Endothelial cell of hepatic sinusoid (primary cell): ENCODE measurements at regions not wholly inside any gene's neighbourhood (a gene's known extent, or its start where the extent isn't known, plus 50 kb on each side); places are given as distances from the start of the nearest gene placed in this dataset.

ENCODE experiments used
- in situ Hi-C: cut with HindIII; loops from 2 replicates; pipeline ENCODE4 v1.10.0; 2017; ENCODE audit warnings: low sequenced_read_pairs

DNA sequence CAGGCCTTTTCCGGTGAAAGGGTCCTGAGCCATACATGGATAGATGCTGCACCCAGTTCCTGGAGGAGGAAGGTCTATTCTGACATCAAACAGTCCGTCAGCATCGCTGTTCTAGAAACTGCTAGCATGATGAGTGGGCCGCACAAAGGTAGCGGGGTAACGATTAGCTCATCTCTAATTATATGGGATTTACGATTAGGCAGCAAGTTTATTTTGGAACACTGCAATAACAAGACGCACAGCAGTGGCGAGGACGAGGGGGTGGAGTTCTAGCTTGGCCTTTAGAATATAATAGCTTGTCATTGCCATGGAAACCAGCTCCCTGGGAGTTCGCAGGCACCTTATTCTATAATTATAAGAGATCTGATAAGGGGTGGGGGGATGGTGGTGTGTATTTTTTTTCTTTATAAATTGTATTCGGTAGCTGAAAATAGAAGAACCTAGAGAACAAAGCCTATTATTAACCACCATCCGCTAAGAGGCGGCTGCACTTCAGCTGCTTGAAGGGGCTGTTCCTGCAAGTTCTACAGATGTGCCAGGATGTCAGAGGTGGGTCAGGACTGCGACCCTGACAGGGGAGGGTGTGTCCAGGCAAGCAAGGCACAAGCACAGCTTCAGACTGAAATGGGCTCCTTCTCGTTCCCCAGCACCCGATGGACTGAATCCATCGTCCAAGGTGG, 311.0 kb downstream of the AGTPBP1 start:
- in situ Hi-C loops = no loop called here

DNA sequence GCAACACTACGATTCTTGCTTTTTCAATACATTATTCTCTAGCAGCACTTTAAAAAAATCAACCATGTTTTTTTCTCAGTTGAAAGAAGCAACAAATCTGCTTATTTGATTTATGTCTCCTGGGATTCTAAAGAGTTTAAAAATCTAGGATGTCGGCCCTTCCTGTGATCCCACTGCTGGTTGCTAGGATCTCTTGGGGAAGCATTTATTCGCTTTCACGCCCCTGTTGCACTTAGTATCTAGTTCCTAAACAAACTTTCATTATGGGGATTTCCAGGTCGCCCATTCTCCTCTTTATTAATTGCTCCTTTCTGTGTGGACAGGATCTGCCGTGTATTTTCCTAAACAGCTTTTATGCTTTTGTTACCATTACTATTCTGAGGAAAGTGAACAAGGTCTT, 313.5 kb downstream of the AGTPBP1 start:
- in situ Hi-C loops = no loop called here

DNA sequence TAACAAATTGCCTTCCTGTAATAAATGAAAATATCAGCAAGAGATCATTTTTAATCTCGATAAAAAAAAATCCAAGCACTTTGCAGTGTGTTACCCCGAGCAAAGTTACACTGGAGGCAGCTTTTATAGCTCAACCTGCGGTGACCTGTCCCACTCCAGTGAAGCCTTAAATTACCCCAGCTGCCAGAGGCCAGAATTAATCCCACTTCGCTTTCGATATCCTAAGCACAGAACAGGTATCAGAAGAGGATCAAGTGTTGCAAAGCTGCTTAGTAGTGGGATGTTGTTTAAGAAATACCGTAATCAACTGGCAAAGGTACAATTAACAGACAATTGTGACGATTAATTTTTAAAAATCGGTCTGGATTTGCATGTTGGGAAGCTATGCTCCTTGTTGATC, 314.0 kb downstream of the AGTPBP1 start:
- in situ Hi-C loops = no loop called here

DNA sequence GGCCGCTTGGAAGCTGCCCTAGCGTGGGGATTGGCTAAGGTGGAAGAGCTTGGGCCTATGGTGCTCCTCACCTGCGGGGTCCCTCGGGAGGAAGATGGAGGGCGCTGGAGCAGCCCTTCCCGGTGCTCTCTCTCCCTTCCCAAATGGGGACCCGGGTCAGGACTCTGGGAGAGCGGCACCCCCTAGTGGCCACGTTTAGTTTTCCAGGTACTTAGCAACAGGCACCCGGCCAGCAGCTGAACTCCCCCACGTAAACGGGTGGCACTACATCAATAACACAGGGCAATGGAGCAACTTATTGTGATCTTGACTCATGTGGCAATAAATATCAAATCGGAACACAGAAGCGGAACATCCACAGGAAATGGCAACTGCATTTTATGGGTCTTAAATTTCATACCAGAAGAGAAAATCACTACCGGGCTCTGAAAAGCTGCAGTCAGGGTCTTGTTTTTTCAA, 316.6 kb downstream of the AGTPBP1 start:
- in situ Hi-C loops = no loop called here

DNA sequence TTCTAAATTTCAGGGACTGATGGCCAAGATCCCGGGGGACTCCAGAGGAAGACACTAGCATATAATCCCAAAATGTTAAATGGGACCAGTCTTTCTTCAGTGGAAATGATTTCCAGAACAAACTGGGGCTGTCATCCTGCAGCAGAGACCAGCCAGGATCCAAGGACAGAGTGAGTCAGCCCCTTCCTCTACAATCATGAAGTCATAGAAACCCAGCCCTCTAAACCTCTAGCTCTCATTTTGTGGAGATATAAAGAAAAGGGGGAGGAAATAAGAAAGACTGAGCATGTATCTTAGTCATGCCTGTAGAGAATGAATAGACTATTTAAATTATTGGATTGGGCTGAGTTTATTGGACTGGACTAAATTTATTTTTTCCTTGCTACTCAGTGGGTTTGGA, 318.3 kb downstream of the AGTPBP1 start:
- in situ Hi-C loops = no loop called here

DNA sequence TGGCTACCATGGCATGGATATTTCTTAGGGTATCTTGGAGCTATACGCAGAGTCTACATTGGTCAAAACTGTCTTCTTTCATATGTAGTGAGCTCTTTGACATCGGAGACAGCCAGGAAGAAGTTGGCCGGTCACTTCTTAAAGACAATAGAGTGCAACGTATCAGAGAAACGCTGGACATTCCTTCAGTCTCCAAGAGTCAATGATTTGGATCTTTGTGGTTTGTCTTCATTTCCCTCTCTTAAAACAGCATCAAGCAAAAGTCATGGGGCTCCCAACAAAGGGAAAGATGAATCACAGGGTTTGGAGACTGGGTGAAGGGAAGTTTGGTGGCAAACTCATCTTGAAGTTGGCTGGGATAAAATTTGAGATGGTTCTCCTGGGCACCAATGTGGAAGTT, 320.1 kb downstream of the AGTPBP1 start:
- in situ Hi-C loops = no loop called here

DNA sequence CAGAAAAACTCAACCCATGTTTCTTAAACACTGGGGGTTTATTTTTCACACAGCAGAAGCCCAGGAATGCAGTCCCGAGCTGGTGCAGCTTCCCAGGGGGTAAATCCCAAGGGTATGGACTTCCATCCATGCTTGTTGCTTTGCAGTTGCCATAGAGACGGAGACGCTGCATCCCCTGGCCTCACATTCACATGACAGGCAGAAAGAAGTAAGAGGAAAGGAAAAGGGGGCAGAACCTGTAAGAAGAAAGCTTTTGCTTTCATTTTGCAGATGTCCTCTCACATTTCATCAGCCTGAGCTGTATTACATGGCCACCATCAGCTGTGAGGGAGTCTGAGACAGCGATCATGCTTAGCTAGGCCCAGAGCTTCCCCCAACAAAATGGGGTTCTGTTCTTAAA, 321.0 kb downstream of the AGTPBP1 start:
- in situ Hi-C loops = no loop called here

DNA sequence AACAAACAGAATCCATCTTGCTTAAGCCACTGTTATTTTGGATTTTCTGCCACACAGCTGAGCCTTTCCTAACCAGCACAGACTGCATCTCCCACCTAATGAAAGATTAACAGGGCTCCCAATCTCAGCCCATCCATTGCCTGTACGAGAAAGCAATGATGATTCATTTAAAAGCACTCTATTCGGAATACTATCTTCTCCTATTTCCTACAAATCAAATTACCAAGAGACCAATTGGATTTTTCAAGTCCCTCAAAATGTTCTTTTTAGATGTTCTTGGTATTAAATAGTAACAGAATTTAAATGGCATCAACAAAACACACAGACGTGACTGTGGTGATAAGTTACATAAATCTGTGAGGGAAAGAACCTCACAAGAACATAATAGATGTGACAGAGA, 324.1 kb downstream of the AGTPBP1 start:
- in situ Hi-C loops = no loop called here

DNA sequence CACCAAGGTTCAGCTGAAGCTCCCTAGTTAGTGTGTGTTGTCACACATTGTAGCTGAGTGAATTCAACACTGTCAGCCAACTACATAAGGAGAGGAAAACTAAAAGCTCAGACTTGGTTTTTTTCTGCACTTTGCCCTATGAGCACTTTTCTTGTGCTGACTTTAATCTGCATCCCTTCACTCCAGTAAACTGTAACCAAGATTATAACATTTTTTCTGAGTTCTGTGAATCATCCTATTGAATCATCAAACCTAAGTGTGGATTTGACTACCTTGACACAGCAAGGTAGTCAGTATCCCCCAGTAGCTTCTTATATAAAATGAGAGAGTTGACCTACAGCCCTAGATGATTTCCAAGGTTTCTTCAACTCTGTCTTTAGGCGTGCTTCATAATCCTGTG, 325.0 kb downstream of the AGTPBP1 start:
- in situ Hi-C loops = no loop called here

DNA sequence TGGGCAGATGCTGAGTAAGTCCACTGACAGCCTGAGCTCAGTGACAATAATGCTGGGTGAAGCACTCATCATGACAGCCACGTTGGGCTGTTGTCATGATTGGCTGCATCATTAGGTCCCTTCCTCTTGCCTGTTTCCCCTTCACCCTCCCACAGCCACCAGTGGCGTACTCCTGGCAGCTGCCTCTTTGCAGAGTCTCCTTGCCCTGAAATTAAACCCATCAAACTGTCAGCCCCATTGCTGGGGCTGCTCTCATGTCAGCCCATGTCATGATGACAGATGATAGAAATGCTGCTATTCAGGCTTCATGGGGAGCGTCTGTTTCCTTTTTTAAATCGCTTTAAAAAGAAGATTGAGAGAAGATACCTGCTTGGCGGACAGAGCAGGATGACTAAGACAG, 327.4 kb downstream of the AGTPBP1 start:
- in situ Hi-C loops = no loop called here

DNA sequence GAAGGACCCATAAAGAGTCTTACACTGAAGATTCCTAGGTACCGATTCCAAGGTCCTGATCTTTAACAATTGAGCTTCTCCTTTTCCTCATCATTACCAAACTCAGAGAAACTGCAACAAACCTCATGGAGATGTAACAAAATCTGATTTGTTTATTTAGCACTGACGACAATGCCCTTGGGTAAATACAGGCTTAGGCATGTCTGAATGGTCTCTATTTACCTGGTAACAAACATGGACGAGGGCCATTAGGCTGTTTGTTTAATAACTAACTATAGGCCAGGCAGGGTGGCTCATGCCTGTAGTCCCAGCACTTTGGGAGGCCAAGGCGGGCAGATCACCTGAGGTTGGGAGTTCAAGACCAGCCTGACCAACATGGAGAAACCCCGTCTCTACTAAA, 333.3 kb downstream of the AGTPBP1 start:
- in situ Hi-C loops = no loop called here

DNA sequence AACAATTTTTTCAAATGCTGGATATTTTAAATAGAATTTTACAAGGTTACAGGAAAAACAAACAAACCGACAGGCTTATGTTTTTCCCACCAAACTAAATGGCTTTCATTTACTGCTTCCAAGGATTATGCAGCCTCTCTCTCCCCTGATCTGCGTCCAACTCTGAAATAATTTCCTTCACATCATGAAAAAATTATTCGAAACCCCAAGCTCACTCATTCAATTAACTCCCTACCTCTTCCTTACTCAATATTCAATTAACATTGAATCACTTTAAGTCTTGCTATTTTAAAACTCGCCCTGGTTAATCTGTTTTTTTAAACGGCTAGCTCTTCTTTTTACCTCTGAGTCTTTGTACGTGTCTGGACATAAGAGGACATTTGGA, 336.2 kb downstream of the AGTPBP1 start:
- in situ Hi-C loops = no loop called here

DNA sequence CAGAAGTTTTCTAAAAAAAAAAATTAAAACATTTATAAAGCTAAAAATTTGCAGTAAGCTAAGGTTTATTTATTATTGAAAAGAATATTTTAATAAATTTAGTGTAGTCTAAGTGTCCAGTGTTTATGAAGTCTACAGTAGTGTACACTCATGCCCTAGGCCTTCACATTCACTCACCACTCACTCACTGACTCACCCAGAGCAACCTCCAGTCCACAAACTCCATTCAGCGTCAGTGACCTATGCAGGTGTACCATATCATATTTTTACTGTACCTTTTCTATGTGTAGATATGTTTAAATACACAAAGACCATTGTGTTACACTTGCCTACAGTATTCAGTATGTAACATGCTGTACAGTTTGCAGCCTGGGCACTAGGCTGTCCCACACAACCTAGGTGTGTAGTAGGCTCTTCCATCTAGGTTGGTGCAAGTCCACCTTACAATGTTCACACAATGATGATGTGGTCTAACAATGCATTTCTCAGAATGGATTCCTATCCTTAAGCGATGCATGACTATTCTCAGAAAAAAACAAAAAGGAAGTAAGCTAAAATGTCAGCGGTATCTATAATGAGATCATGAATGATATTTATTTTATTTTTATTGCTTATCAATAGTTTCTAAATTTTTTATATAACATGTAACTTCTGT, 336.7 kb downstream of the AGTPBP1 start:
- in situ Hi-C loops = no loop called here

DNA sequence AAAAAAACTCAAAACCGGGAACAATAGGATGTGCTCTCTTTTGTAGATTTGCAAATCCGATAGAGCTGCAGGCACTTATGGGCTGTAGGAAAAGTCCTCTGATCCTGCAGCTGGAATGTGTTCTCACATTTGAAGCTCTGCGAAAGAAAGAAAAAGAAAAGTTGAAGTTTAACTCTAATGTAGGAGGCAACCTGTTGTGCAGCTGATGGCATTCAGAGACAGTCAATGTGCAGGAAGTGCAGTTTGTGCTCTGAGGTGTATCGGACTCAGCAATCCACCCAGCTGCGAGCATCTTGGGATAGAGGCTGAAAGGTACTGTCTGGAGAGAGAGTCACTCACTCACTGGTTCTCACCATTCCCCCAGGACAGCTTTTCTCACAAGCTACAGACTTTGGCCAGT, 339.2 kb downstream of the AGTPBP1 start:
- in situ Hi-C loops = no loop called here

DNA sequence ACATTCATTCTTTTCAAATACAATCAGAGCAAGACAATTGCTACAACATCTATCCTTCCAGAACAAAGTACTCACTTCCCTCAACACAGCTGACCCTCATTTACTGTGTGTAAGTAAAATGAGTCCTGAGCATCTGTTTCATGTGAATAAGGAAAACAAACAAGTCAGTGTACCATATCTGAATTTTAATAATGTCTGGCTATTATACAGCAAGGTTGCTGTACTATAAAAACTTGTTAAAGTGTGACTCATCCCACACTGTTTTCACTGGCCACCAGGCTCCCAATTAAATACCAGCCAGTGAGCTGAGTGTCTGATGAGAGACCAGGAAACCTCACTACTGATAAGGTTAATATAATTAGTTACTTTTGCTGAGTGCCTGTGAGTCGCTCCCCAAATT, 339.8 kb downstream of the AGTPBP1 start:
- in situ Hi-C loops = no loop called here

DNA sequence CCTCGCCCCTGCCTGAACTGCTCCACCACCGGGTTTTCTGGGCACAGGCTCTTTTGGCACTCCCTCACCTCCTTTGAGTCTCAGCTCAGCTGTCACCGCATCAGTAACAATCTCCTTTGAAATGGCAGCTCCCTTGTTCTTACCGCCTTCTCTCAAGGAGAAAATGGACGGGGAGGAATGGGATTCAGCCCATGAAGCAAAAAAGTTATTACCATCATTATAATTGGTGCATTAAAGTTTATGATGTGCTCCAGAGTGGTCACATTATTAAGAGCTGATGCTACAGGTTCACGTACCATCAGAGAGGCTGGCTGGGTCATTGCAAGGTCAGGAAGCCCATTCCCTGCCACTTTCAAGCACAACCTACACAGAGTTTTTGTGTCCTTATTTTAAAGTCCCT, 344.7 kb downstream of the AGTPBP1 start:
- in situ Hi-C loops = loop anchor here (25.0 kb wide), 1 partner anchor 935 kb away; no protein-coding TSS in a partner anchor

DNA sequence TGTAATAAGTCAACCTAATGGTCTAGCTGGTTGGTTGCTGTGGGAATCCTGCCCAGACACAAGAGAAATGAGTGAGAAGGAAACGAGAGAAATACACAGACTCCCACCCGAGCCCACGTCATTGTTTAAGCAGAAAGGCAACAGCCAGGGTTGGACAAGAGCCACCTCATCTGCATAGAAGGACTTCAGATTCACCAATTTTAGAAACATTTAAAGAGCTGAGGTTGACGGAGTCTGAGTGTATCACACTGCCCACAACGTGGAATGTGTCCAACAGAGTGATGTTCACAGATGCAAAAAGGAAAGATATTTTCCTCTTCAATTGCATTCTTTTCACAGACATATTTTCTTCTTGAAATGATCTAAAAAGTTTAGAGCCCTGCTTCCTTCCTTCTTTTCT, 349.5 kb downstream of the AGTPBP1 start:
- in situ Hi-C loops = loop anchor here (25.0 kb wide), 1 partner anchor 930 kb away; no protein-coding TSS in a partner anchor

DNA sequence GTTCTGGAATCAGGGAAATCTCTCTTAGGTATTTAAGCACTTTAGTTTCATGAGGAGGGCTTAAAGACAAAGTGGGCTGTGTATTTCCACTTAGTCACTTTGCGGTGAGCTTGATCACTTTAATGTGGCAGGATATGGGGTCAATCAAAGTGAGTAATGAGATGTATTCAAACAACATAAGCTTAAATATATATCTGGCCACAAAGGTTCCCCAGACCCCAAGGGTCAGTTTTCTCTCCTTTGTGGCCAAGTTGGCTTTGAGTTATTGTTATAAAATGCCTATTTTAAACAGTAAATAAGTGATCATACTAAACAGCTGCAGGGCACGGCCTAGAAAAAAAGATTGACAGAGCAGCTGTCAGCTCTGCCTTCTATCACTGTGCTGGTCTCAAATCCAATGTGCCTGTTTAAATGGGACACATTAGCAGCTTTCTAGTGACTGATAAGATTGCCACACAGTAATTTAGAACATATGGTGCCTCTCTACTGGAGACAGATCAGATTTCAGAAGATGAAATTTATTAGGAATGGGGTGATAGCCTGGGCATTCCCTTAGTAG, 363.9 kb downstream of the AGTPBP1 start:
- in situ Hi-C loops = loop anchor here (25.0 kb wide), 1 partner anchor 916 kb away; no protein-coding TSS in a partner anchor

DNA sequence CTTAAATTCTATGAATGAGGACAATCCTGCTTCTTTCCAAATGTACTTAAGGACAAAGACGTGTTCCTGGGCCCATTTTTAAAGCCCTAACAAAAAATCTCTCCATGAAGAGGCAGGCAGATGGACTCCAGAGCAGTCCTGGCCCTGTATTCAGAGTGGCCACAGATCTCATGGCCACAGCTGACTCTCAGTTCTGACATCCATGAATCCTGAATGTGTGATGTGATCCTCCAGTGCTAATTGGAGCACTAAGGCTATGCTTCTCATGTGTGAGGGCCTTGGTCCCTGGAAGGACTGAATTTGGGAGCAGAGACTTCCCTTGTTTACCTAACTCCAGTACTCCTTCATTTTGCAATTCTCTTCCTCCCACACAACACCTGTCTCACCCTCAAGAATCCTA, 373.0 kb downstream of the AGTPBP1 start:
- in situ Hi-C loops = no loop called here

DNA sequence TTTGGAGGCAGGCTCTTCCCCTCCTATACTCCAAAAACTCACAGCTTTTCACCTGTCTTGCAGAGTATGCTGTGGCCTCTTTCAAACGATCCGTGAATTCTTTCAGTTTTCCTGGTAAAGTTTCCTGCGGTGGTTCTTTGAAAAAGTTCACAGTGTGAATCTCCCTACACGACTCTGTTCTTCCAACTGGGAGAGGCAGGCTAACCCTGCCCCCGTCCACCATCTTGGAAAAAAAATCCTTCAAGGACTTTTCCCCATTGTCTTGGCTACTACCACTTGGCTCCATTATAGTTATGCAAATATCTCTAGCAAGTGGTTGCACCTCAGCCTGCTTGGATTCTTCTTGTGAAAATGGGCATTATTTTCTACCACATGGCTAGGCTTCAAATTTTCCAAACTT, 382.6 kb downstream of the AGTPBP1 start:
- in situ Hi-C loops = no loop called here

DNA sequence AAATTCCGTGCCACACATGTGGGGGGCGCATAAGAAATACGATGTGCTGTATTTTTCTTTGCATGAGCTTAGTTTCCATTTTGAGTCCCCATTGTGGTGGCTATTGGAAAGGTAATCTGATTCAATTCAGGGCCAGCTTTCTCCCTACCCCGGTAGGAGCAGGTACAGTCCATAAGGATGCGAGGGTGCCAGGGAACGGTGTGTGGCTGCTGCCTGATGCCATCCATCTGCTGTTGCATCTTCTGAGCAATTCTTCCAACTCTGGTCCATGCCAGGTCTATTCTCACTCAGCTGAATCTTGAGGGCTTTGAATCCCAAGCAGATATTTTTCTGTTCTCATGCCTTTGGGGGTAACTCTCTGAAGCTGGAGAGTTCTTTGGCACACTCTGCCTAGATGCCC, 392.7 kb downstream of the AGTPBP1 start:
- in situ Hi-C loops = no loop called here

DNA sequence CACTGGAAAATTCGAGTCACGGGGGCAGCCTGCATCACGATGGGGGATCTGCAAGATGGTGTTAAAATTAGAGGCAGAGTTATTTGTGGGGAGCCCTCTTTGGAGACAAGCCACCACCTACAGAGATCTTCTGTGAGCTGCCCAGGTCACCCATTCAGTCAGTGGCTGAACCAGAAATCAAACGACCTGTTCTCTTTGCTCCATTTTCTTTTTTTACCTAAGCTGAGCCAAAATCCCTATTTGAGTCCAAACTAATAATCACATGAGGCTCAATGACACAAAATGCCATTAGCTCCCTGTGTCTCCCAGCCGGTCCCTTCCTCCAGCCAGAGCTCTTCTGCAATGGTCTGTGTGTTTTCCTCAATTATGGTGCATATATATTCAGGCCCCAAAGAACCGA, 394.2 kb downstream of the AGTPBP1 start:
- in situ Hi-C loops = no loop called here
